Stomach (tissue), 4 donors: ENCODE measurements at regions not wholly inside any gene's neighbourhood (a gene's known extent, or its start where the extent isn't known, plus 50 kb on each side); places are given as distances from the start of the nearest gene placed in this dataset.

Experiments
- EP300 ChIP-seq: sonication (generic); formaldehyde crosslinking; IDR thresholded peaks from one replicate; pipeline ENCODE4 v1.6.1; 2017; ENCODE audit warnings: antibody characterized with exemption
- POLR2A ChIP-seq, 4 donors: fragments of 450-650 bp; IDR thresholded peaks; one replicate each; pipeline ENCODE4 v1.6.1; 2016; ENCODE audit warnings: antibody characterized with exemption in 4 of 4, control low read depth in 2 of 4, mild to moderate bottlenecking in 1 of 4, moderate library complexity in 1 of 4
- POLR2AphosphoS5 ChIP-seq, 3 donors: sonication (generic); formaldehyde crosslinking; IDR thresholded peaks; one replicate each; pipeline ENCODE4 v1.6.1; 2016; ENCODE audit warnings: antibody characterized with exemption in 3 of 3
- TF ChIP-seq, protein P1 (sequence below), 7 experiments: fragments of 450-650 bp in 4 of 7; fragments of 200-600 bp in 3 of 7; sonication (generic) in 3 of 7; IDR thresholded peaks; one replicate each; pipeline ENCODE4 v1.5.1; 2016 to 2019; ENCODE audit warnings: antibody characterized with exemption in 7 of 7, control low read depth in 2 of 7, mild to moderate bottlenecking in 1 of 7

DNA sequence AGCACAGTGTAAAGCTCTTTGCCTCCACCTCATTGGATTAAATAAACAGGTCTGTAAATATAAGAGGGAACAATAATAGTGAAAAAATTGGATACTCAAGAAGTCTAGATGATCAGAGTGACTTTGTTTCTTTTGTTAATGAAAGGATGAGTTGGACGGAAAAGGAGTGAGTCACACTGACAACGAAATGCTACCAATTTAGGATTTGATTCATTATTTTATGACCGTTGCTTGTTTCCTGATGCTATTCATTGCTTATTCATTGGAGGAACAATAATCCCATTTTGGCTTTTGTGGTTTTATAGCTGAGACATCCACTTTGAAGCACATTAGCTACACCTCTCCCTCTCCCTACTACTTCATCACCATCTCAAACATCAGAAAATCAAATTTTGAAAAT, 74.4 kb upstream of the DYNLT3 start:
- TF ChIP-seq, protein P1, sequence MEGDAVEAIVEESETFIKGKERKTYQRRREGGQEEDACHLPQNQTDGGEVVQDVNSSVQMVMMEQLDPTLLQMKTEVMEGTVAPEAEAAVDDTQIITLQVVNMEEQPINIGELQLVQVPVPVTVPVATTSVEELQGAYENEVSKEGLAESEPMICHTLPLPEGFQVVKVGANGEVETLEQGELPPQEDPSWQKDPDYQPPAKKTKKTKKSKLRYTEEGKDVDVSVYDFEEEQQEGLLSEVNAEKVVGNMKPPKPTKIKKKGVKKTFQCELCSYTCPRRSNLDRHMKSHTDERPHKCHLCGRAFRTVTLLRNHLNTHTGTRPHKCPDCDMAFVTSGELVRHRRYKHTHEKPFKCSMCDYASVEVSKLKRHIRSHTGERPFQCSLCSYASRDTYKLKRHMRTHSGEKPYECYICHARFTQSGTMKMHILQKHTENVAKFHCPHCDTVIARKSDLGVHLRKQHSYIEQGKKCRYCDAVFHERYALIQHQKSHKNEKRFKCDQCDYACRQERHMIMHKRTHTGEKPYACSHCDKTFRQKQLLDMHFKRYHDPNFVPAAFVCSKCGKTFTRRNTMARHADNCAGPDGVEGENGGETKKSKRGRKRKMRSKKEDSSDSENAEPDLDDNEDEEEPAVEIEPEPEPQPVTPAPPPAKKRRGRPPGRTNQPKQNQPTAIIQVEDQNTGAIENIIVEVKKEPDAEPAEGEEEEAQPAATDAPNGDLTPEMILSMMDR (IDR thresholded peaks at IDR 0.05): no peak
- no peak for TF ChIP-seq EP300
- no peak for TF ChIP-seq POLR2AphosphoS5 (IDR thresholded peaks at IDR 0.05)
- TF ChIP-seq POLR2A (IDR thresholded peaks at IDR 0.05): no peak
